DND-41 (cell line): ENCODE measurements at regions not wholly inside any gene's neighbourhood (a gene's known extent, or its start where the extent isn't known, plus 50 kb on each side); places are given as distances from the start of the nearest gene placed in this dataset.

Experiments
- CTCF ChIP-seq: IDR thresholded peaks from 2 replicates; pipeline ENCODE4 v1.5.1; 2012; ENCODE audit warnings: borderline replicate concordance, low read length, moderate library complexity, mild to moderate bottlenecking; ENCODE audit not compliant: poor library complexity, severe bottlenecking; ENCODE audit errors: extremely low read depth
- EZH2 ChIP-seq: IDR thresholded peaks from 3 replicates; pipeline ENCODE4 v1.6.1; 2012; ENCODE audit warnings: borderline replicate concordance, low read depth, mild to moderate bottlenecking, moderate library complexity, low read length, inconsistent platforms; ENCODE audit not compliant: severe bottlenecking

- TF ChIP-seq CTCF (no peak), EZH2 (no peak)
Observed at GRCh38 chr3:177286034-177286433, 88.8 kb upstream of the TBL1XR1 start.
